GM13976 (cell line): ENCODE measurements at regions not wholly inside any gene's neighbourhood (a gene's known extent, or its start where the extent isn't known, plus 50 kb on each side); places are given as distances from the start of the nearest gene placed in this dataset.
A peak's percentile ranks its signal among the peaks of the same experiment; 100 is the strongest.

ENCODE experiments used
- DNase-seq: peaks from one replicate; pipeline ENCODE4 v3.0.0; 2012; ENCODE audit warnings: low spot score
- CTCF ChIP-seq: IDR thresholded peaks from 2 replicates; pipeline ENCODE4 v1.5.1; 2012; ENCODE audit warnings: borderline replicate concordance, mild to moderate bottlenecking; ENCODE audit not compliant: insufficient read depth; ENCODE audit errors: extremely low read depth, missing control alignments, control extremely low read depth
- in situ Hi-C: fragments of 300-500 bp; cut with MboI; formaldehyde crosslinking; loops from one replicate; pipeline ENCODE4 v1.12.0; 2022; ENCODE audit warnings: low sequenced_read_pairs, mixed read lengths, inconsistent platforms; ENCODE audit not compliant: unreplicated experiment

- DNase-seq, result no peak
- TF ChIP-seq CTCF, result no peak
- in situ Hi-C loops, result no loop called here
Observed at GRCh38 chr5:74205767-74206578, 434.6 kb downstream of the ENC1 start.

GRCh38 chr5:74201334-74202081 lies 439.0 kb downstream of the ENC1 start:
- peak; percentile 25 for DNase-seq
- no peak for TF ChIP-seq CTCF
- in situ Hi-C loops, result no loop called here

- in situ Hi-C loops, result no loop called here
- no peak for TF ChIP-seq CTCF
- no peak for DNase-seq
Observed at GRCh38 chr5:74200560-74200959, 440.0 kb downstream of the ENC1 start.

- DNase-seq, result no peak
- in situ Hi-C loops, result no loop called here
- no peak for TF ChIP-seq CTCF
Observed at GRCh38 chr5:74199436-74200210, 440.9 kb downstream of the ENC1 start.

GRCh38 chr5:74199005-74199404 lies 441.5 kb downstream of the ENC1 start:
- in situ Hi-C loops, result no loop called here
- DNase-seq, result no peak
- no peak for TF ChIP-seq CTCF

GRCh38 chr5:74198156-74198555 lies 442.4 kb downstream of the ENC1 start:
- in situ Hi-C loops, result no loop called here
- no peak for DNase-seq
- TF ChIP-seq CTCF, result no peak
